ENCODE measurements at regions not wholly inside any gene's neighbourhood (a gene's known extent, or its start where the extent isn't known, plus 50 kb on each side); places are given as distances from the start of the nearest gene placed in this dataset.

GRCh38 chr2:14558335-14558919 is 74.1 kb upstream of the LRATD1 start:
- H3K4me1 Mint-ChIP-seq, result no peaks in the 10 kb centered on the region
- no peaks in the 10 kb centered on the region for H3K9me3 Mint-ChIP-seq
- no CpG with 5 or more reads among the region's 3 CpGs for WGBS (ENCODE audit: extremely low coverage, insufficient read length, low lambda C conversion rate)

More at GRCh38 chr2:14558335-14558919, 74.1 kb upstream of the LRATD1 start:
- no peaks in the 10 kb centered on the region for H3K79me2 ChIP-seq (ENCODE audit: insufficient read depth, low read length)
- no peaks in the 10 kb centered on the region for H3K79me1 ChIP-seq (ENCODE audit: insufficient read depth, low read depth, low read length, poor library complexity, severe bottlenecking)
- H4K8ac ChIP-seq (replicated peaks; ENCODE audit: insufficient read length, low read depth, low read length), result no peak overlapping the region
- no peaks in the 10 kb centered on the region for H3K23me2 ChIP-seq (ENCODE audit: insufficient read length, low read depth, low read length, poor library complexity, severe bottlenecking)
- H4K5ac ChIP-seq (ENCODE audit: insufficient read length, low read depth, low read length), result no peak overlapping the region
- no peak overlapping the region for H2BK5ac ChIP-seq (ENCODE audit: insufficient read length, low read length)
- no peaks in the 10 kb centered on the region for H3K9me3 ChIP-seq (ENCODE audit: control insufficient read depth, low read depth, low read length)
- H3K27ac ChIP-seq (ENCODE audit: insufficient read length, low read depth, low read length), result no peak overlapping the region
- no peaks in the 10 kb centered on the region for H3K4me1 ChIP-seq (ENCODE audit: insufficient read depth, low read length)
- H3K27ac Mint-ChIP-seq, result no peak overlapping the region; a peak in 1 of 7 replicates
- H3K4ac ChIP-seq (ENCODE audit: low read depth, low read length), result no peak overlapping the region
- no peak overlapping the region for H3K18ac ChIP-seq (ENCODE audit: insufficient read length, low read depth, low read length)
- H3K4me3 Mint-ChIP-seq, result no peak overlapping the region
- H2BK12ac ChIP-seq (ENCODE audit: insufficient read length, low read depth, low read length), result no peak overlapping the region
- no peak overlapping the region for H3K23ac ChIP-seq (ENCODE audit: insufficient read length, low read depth, low read length)
- DNase-seq, result no peak
- no peak overlapping the region for H2AK5ac ChIP-seq (ENCODE audit: insufficient read length, low read length)
- no peak for TF ChIP-seq CTCF (conservative IDR thresholded peaks at IDR 0.05)
- no peak overlapping the region for H2AFZ ChIP-seq (ENCODE audit: low read length)
- H3K4me2 ChIP-seq (ENCODE audit: insufficient read depth, insufficient read length, low read length), result no peak overlapping the region
- no peak overlapping the region for H3K14ac ChIP-seq (ENCODE audit: insufficient read depth, low read length)
- no peak overlapping the region for H3K9ac ChIP-seq (ENCODE audit: extremely low read depth, insufficient read length, low read length)
- H2BK20ac ChIP-seq (ENCODE audit: low read depth, low read length, poor library complexity, severe bottlenecking), result no peak overlapping the region
- no peak overlapping the region for H3K56ac ChIP-seq (ENCODE audit: insufficient read length, low read depth, low read length)
- no peak overlapping the region for H2BK15ac ChIP-seq (ENCODE audit: low read depth, low read length)
- H4K20me1 ChIP-seq (ENCODE audit: control insufficient read depth, insufficient read depth, insufficient read length), result no peaks in the 10 kb centered on the region
- no peak overlapping the region for H2BK120ac ChIP-seq (ENCODE audit: low read depth, low read length, poor library complexity, severe bottlenecking)
- H3K27me3 Mint-ChIP-seq (ENCODE audit: low read depth), result no peaks in the 10 kb centered on the region
- no peak overlapping the region for H3T11ph ChIP-seq (ENCODE audit: low read length)
- no peak overlapping the region for H4K91ac ChIP-seq (ENCODE audit: insufficient read length, low read depth, low read length)
- no peaks in the 10 kb centered on the region for H3K36me3 Mint-ChIP-seq (ENCODE audit: insufficient read depth in 1 of 3, low read depth in 3 of 3)
- no peaks in the 10 kb centered on the region for H3K27me3 ChIP-seq (ENCODE audit: insufficient read depth, low read length)
